Right cardiac atrium (tissue), 5 donors: ENCODE measurements at regions not wholly inside any gene's neighbourhood (a gene's known extent, or its start where the extent isn't known, plus 50 kb on each side); places are given as distances from the start of the nearest gene placed in this dataset.

Experiments
- ATAC-seq, 2 donors: fragments of 200-7000 bp; cut with Tn5 transposase; one replicate each; pipeline versions ENCODE4 v1.8.0 to v1.9.1; 2020; ENCODE audit warnings: moderate library complexity in 2 of 2, mild to moderate bottlenecking in 1 of 2
- DNase-seq, 3 donors: peaks; one replicate each; pipeline ENCODE4 v3.0.0-alpha.2; 2020
- H3K27ac ChIP-seq: one replicate; pipeline ENCODE4 v1.5.1; 2013; ENCODE audit warnings: mild to moderate bottlenecking, low read length, control low read depth, moderate library complexity
- H3K27me3 ChIP-seq: one replicate; pipeline ENCODE4 v1.6.1; 2013; ENCODE audit not compliant: control insufficient read depth, insufficient read depth
- H3K4me1 ChIP-seq: one replicate; pipeline ENCODE4 v1.6.1; 2013; ENCODE audit warnings: low read length; ENCODE audit not compliant: control insufficient read depth, insufficient read depth
- H3K4me3 ChIP-seq: one replicate; pipeline ENCODE4 v1.5.1; 2013; ENCODE audit warnings: low read length, control low read depth
- H3K9me3 ChIP-seq: one replicate; pipeline ENCODE4 v1.6.1; 2013; ENCODE audit warnings: low read length; ENCODE audit not compliant: control insufficient read depth
- WGBS: extraction: QIAGEN DNeasy Blood & Tissue Kit; methylation state at CpG from one replicate; pipeline ENCODE4 v1.1.7; 2013; 5-methylcytosine and 5-hydroxymethylcytosine counted together
- intact Hi-C, 4 donors: fragments of 100-400 bp; cut with DNase I; formaldehyde crosslinking; loops; one replicate each; pipeline versions ENCODE4 v1.11.0 to v1.14.0; 2022 to 2023
- donor health status: healthy with polysubstance abuse.
- donor health status: DM: no; HTN: yes; CAD: no.
- donor health status: DM: no; HTN: no; CAD: no.
- donor health status: DM: no; HTN: yes; CAD: no; lungs with severe emphysema.
- donor health status: DM: yes; HTN: yes; CAD: no.

GRCh38 chr5:97601651-97602050 is 418.6 kb upstream of the RIOK2 start:
- no peak for ATAC-seq
- H3K4me3 ChIP-seq, result no peak overlapping the region
- intact Hi-C loops, result no loop called here

GRCh38 chr5:97606531-97606930 is 423.5 kb upstream of the RIOK2 start:
- H3K4me1 ChIP-seq, result no peaks in the 10 kb centered on the region
- intact Hi-C loops, result no loop called here
- ATAC-seq (no peak), DNase-seq (no peak)
- H3K27me3 ChIP-seq, result no peaks in the 10 kb centered on the region
- H3K4me3 ChIP-seq, result no peak overlapping the region
- H3K27ac ChIP-seq, result no peak overlapping the region
- no peaks in the 10 kb centered on the region for H3K9me3 ChIP-seq

More at GRCh38 chr5:97601651-97602050, 418.6 kb upstream of the RIOK2 start:
- 47% methylated on average over 3 of the region's 3 CpGs for WGBS
- no peaks in the 10 kb centered on the region for H3K27me3 ChIP-seq
- no peaks in the 10 kb centered on the region for H3K4me1 ChIP-seq
- no peaks in the 10 kb centered on the region for H3K9me3 ChIP-seq
- H3K27ac ChIP-seq, result no peak overlapping the region
- no peak for DNase-seq

GRCh38 chr5:97608501-97608900 is 425.5 kb upstream of the RIOK2 start:
- no peaks in the 10 kb centered on the region for H3K9me3 ChIP-seq
- no peaks in the 10 kb centered on the region for H3K4me1 ChIP-seq
- no peaks in the 10 kb centered on the region for H3K27me3 ChIP-seq
- no peak overlapping the region for H3K27ac ChIP-seq
- WGBS, result 70% methylated on average over 4 of the region's 4 CpGs
- DNase-seq (no peak), ATAC-seq (no peak)
- H3K4me3 ChIP-seq, result no peak overlapping the region
- intact Hi-C loops, result no loop called here

GRCh38 chr5:97618721-97619120 is 435.7 kb upstream of the RIOK2 start:
- 89% methylated on average over 1 of the region's 1 CpG for whole genome bisulfite sequencing
- H3K27me3 ChIP-seq, result no peaks in the 10 kb centered on the region
- DNase-seq (no peak), ATAC-seq (no peak)
- no peaks in the 10 kb centered on the region for H3K9me3 ChIP-seq
- intact Hi-C loops, result no loop called here
- no peaks in the 10 kb centered on the region for H3K4me1 ChIP-seq
- no peak overlapping the region for H3K27ac ChIP-seq
- H3K4me3 ChIP-seq, result no peak overlapping the region

GRCh38 chr5:97623441-97623840 is 440.4 kb upstream of the RIOK2 start:
- WGBS, result 78% methylated on average over 3 of the region's 3 CpGs
- ATAC-seq (no peak), DNase-seq (no peak)
- intact Hi-C loops, result no loop called here
- H3K27ac ChIP-seq, result no peak overlapping the region
- H3K4me1 ChIP-seq, result no peaks in the 10 kb centered on the region
- no peaks in the 10 kb centered on the region for H3K27me3 ChIP-seq
- no peak overlapping the region for H3K4me3 ChIP-seq
- no peaks in the 10 kb centered on the region for H3K9me3 ChIP-seq

- Histone ChIP-seq H3K4me3 (no peak overlapping the region), H3K9me3 (no peaks in the 10 kb centered on the region), H3K27me3 (no peaks in the 10 kb centered on the region), H3K27ac (no peak overlapping the region), H3K4me1 (no peaks in the 10 kb centered on the region)
- intact Hi-C loops, result no loop called here
- no peak for DNase-seq
- ATAC-seq, result no peak
These were observed 441.8 kb upstream of the RIOK2 start for GRCh38 chr5:97624886-97625285.

- intact Hi-C loops, result no loop called here
- Histone ChIP-seq H3K9me3 (no peaks in the 10 kb centered on the region), H3K4me3 (no peak overlapping the region), H3K4me1 (no peaks in the 10 kb centered on the region), H3K27me3 (no peaks in the 10 kb centered on the region), H3K27ac (no peak overlapping the region)
- DNase-seq (no peak), ATAC-seq (no peak)
- WGBS, result 72% methylated on average over 3 of the region's 3 CpGs
These were observed 444.2 kb upstream of the RIOK2 start for GRCh38 chr5:97627272-97627671.

GRCh38 chr5:97628031-97628430 is 445.0 kb upstream of the RIOK2 start:
- intact Hi-C loops, result no loop called here
- Histone ChIP-seq H3K27me3 (no peaks in the 10 kb centered on the region), H3K4me3 (no peak overlapping the region), H3K27ac (no peak overlapping the region), H3K9me3 (no peaks in the 10 kb centered on the region), H3K4me1 (no peaks in the 10 kb centered on the region)
- 26% methylated on average over 1 of the region's 1 CpG for WGBS
- no peak for ATAC-seq
- peak in 1 of 3 donors; percentile 12 for DNase-seq

- no peak for DNase-seq
- no peak overlapping the region for H3K27ac ChIP-seq
- H3K4me3 ChIP-seq, result no peak overlapping the region
- no peaks in the 10 kb centered on the region for H3K27me3 ChIP-seq
- no peaks in the 10 kb centered on the region for H3K9me3 ChIP-seq
- whole genome bisulfite sequencing, result 52% methylated on average over 3 of the region's 3 CpGs
- intact Hi-C loops, result no loop called here
- ATAC-seq, result no peak
- H3K4me1 ChIP-seq, result no peaks in the 10 kb centered on the region
These were observed 445.8 kb upstream of the RIOK2 start for GRCh38 chr5:97628807-97629206.

GRCh38 chr5:97629276-97629675 is 446.2 kb upstream of the RIOK2 start:
- 24% methylated on average over 4 of the region's 4 CpGs for WGBS
- Histone ChIP-seq H3K4me1 (no peaks in the 10 kb centered on the region), H3K27ac (no peak overlapping the region), H3K4me3 (no peak overlapping the region), H3K9me3 (no peaks in the 10 kb centered on the region), H3K27me3 (no peaks in the 10 kb centered on the region)
- intact Hi-C loops, result no loop called here
- ATAC-seq (peak; percentile 57 to 86), DNase-seq (peak; percentile 71 to 79 (median 71))

GRCh38 chr5:97635553-97635952 is 452.5 kb upstream of the RIOK2 start:
- ATAC-seq (no peak), DNase-seq (no peak)
- Histone ChIP-seq H3K9me3 (no peaks in the 10 kb centered on the region), H3K4me1 (no peaks in the 10 kb centered on the region), H3K27ac (no peak overlapping the region), H3K4me3 (no peak overlapping the region), H3K27me3 (no peaks in the 10 kb centered on the region)
- intact Hi-C loops, result no loop called here
- WGBS, result 84% methylated on average over 2 of the region's 2 CpGs

GRCh38 chr5:97636766-97637165 is 453.7 kb upstream of the RIOK2 start:
- DNase-seq (no peak), ATAC-seq (no peak)
- WGBS, result 86% methylated on average over 4 of the region's 4 CpGs
- no peak overlapping the region for H3K4me3 ChIP-seq
- H3K9me3 ChIP-seq, result no peaks in the 10 kb centered on the region
- intact Hi-C loops, result no loop called here
- H3K27ac ChIP-seq, result no peak overlapping the region
- H3K27me3 ChIP-seq, result no peaks in the 10 kb centered on the region
- H3K4me1 ChIP-seq, result no peaks in the 10 kb centered on the region
